NCI-H2029 (cell line): ENCODE measurements at regions not wholly inside any gene's neighbourhood (a gene's known extent, or its start where the extent isn't known, plus 50 kb on each side); places are given as distances from the start of the nearest gene placed in this dataset.
"Not testable (repeated sequence)": the region's sequence is repeated elsewhere in the genome, so short reads cannot be mapped to it uniquely, and the experiment has no call there.

Experiments
- DNase-seq: peaks from one replicate; lab custom pipeline; 2025; lab: John Stamatoyannopoulos, UW

- no peak for DNase-seq
Measured at GRCh38 chr3:55297245-55297644, 189.9 kb downstream of the WNT5A start.

- no peak for DNase-seq
Measured at GRCh38 chr3:55296791-55297190, 190.3 kb downstream of the WNT5A start.

- DNase-seq = no peak
Measured at GRCh38 chr3:55296030-55296429, 191.1 kb downstream of the WNT5A start.

- DNase-seq = no peak
Measured at GRCh38 chr3:55294557-55294956, 192.5 kb downstream of the WNT5A start.

GRCh38 chr3:55292360-55292759 is 194.7 kb downstream of the WNT5A start:
- DNase-seq = no peak

GRCh38 chr3:55288657-55289056 is 198.4 kb downstream of the WNT5A start:
- no peak for DNase-seq

- no peak for DNase-seq
Measured at GRCh38 chr3:55286693-55287092, 200.4 kb downstream of the WNT5A start.

- DNase-seq = no peak
Measured at GRCh38 chr3:55285156-55285555, 201.9 kb downstream of the WNT5A start.

- no peak for DNase-seq
Measured at GRCh38 chr3:55283441-55283925, 203.6 kb downstream of the WNT5A start.

- DNase-seq = no peak
Measured at GRCh38 chr3:55282994-55283393, 204.1 kb downstream of the WNT5A start.

GRCh38 chr3:55272031-55272645 is 215.0 kb downstream of the WNT5A start:
- DNase-seq = no peak

GRCh38 chr3:55271549-55271948 is 215.6 kb downstream of the WNT5A start:
- DNase-seq = no peak

GRCh38 chr3:55270976-55271375 is 216.1 kb downstream of the WNT5A start:
- DNase-seq = no peak

GRCh38 chr3:55269636-55270035 is 217.5 kb downstream of the WNT5A start:
- DNase-seq = no peak

- no peak for DNase-seq
Measured at GRCh38 chr3:55269096-55269495, 218.0 kb downstream of the WNT5A start.

GRCh38 chr3:55267206-55267930 is 219.7 kb downstream of the WNT5A start:
- no peak for DNase-seq

GRCh38 chr3:55264919-55265318 is 222.2 kb downstream of the WNT5A start:
- no peak for DNase-seq

- DNase-seq = no peak
Measured at GRCh38 chr3:55252921-55253320, 234.2 kb downstream of the WNT5A start.

- DNase-seq = not testable (repeated sequence)
Measured at GRCh38 chr3:55249156-55249555, 237.9 kb downstream of the WNT5A start.

GRCh38 chr3:55247666-55248065 is 239.4 kb downstream of the WNT5A start:
- no peak for DNase-seq

- no peak for DNase-seq
Measured at GRCh38 chr3:55246033-55246432, 241.1 kb downstream of the WNT5A start.

GRCh38 chr3:55245351-55245750 is 241.8 kb downstream of the WNT5A start:
- DNase-seq = no peak

- DNase-seq = peak; percentile 73
Measured at GRCh38 chr3:55244247-55244646, 242.9 kb downstream of the WNT5A start.

- no peak for DNase-seq
Measured at GRCh38 chr3:55243678-55244077, 243.4 kb downstream of the WNT5A start.
